ENCODE measurements at regions not wholly inside any gene's neighbourhood (a gene's known extent, or its start where the extent isn't known, plus 50 kb on each side); places are given as distances from the start of the nearest gene placed in this dataset.

GRCh38 chr11:86728562-86728961 lies 56.1 kb upstream of the ME3 start:
- TF ChIP-seq CTCF (IDR thresholded peaks at IDR 0.05; ENCODE audit: borderline replicate concordance, extremely low read depth, insufficient read depth), result no peak
- Histone ChIP-seq H3K27ac (ENCODE audit: low read depth in 2 of 2, low read length in 2 of 2) (no peak overlapping the region), H3K36me3 (ENCODE audit: control insufficient read depth in 2 of 3, insufficient read depth in 3 of 3, low read length in 3 of 3) (no peaks in the 10 kb centered on the region), H3K4me3 (ENCODE audit: low read length in 3 of 3) (no peak overlapping the region), H3K4me1 (ENCODE audit: control insufficient read depth in 2 of 3, insufficient read depth in 2 of 3, low read depth in 1 of 3, low read length in 3 of 3) (no peaks in the 10 kb centered on the region), H3K9ac (ENCODE audit: low read length in 3 of 3) (no peak overlapping the region), H3K9me3 (ENCODE audit: control insufficient read depth in 2 of 3, insufficient read depth in 1 of 3, low read length in 3 of 3) (no peaks in the 10 kb centered on the region), H3K27me3 (ENCODE audit: control insufficient read depth, insufficient read depth, low read length) (no peaks in the 10 kb centered on the region)
- DNase-seq (no peak), FAIRE-seq (no peak)
- intact Hi-C loops (cut with DNase I), result no loop called here

GRCh38 chr11:86726770-86727504 lies 54.5 kb upstream of the ME3 start:
- intact Hi-C loops (cut with DNase I), result no loop called here
- no peaks in the 10 kb centered on the region for H3K27me3 ChIP-seq (ENCODE audit: control insufficient read depth, insufficient read depth, low read length)
- no peak overlapping the region for H3K27ac ChIP-seq (ENCODE audit: low read depth in 2 of 2, low read length in 2 of 2)
- DNase-seq (no peak), FAIRE-seq (no peak)
- H3K9me3 ChIP-seq (ENCODE audit: control insufficient read depth in 2 of 3, insufficient read depth in 1 of 3, low read length in 3 of 3), result peaks cover 0 to 3% (median 0%) of the 10 kb centered on the region in 3 donors
- no peaks in the 10 kb centered on the region for H3K36me3 ChIP-seq (ENCODE audit: control insufficient read depth in 2 of 3, insufficient read depth in 3 of 3, low read length in 3 of 3)
- no peaks in the 10 kb centered on the region for H3K4me1 ChIP-seq (ENCODE audit: control insufficient read depth in 2 of 3, insufficient read depth in 2 of 3, low read depth in 1 of 3, low read length in 3 of 3)
- no peak for TF ChIP-seq CTCF (IDR thresholded peaks at IDR 0.05; ENCODE audit: borderline replicate concordance, extremely low read depth, insufficient read depth)
- no peak overlapping the region for H3K4me3 ChIP-seq (ENCODE audit: low read length in 3 of 3)
- no peak overlapping the region for H3K9ac ChIP-seq (ENCODE audit: low read length in 3 of 3)

GRCh38 chr11:86726118-86726753 lies 53.8 kb upstream of the ME3 start:
- no peak overlapping the region for H3K4me3 ChIP-seq (ENCODE audit: low read length in 3 of 3)
- no peaks in the 10 kb centered on the region for H3K4me1 ChIP-seq (ENCODE audit: control insufficient read depth in 2 of 3, insufficient read depth in 2 of 3, low read depth in 1 of 3, low read length in 3 of 3)
- no peak for TF ChIP-seq CTCF (IDR thresholded peaks at IDR 0.05; ENCODE audit: borderline replicate concordance, extremely low read depth, insufficient read depth)
- H3K9me3 ChIP-seq (ENCODE audit: control insufficient read depth in 2 of 3, insufficient read depth in 1 of 3, low read length in 3 of 3), result peaks cover 0 to 3% (median 0%) of the 10 kb centered on the region in 3 donors
- no peaks in the 10 kb centered on the region for H3K27me3 ChIP-seq (ENCODE audit: control insufficient read depth, insufficient read depth, low read length)
- FAIRE-seq (no peak), DNase-seq (no peak)
- intact Hi-C loops (cut with DNase I), result no loop called here
- H3K9ac ChIP-seq (ENCODE audit: low read length in 3 of 3), result no peak overlapping the region
- no peaks in the 10 kb centered on the region for H3K36me3 ChIP-seq (ENCODE audit: control insufficient read depth in 2 of 3, insufficient read depth in 3 of 3, low read length in 3 of 3)
- no peak overlapping the region for H3K27ac ChIP-seq (ENCODE audit: low read depth in 2 of 2, low read length in 2 of 2)

Measured in kidney (tissue), 13 donors.